Astrocyte (in vitro differentiated cells and primary cell): ENCODE measurements at regions not wholly inside any gene's neighbourhood (a gene's known extent, or its start where the extent isn't known, plus 50 kb on each side); places are given as distances from the start of the nearest gene placed in this dataset.

ENCODE experiments used
- CTCF ChIP-seq: IDR thresholded peaks from 2 replicates; pipeline ENCODE4 v1.5.1; 2011; ENCODE audit warnings: low read depth, mild to moderate bottlenecking, inconsistent platforms, low read length, moderate library complexity; ENCODE audit not compliant: insufficient read depth
- EZH2 ChIP-seq: IDR thresholded peaks from 2 replicates; pipeline ENCODE4 v1.6.1; 2012; ENCODE audit warnings: mild to moderate bottlenecking, low read length, inconsistent platforms; ENCODE audit not compliant: insufficient read depth

GRCh38 chr14:48325486-48325885, 650.1 kb upstream of the MDGA2 start:
- no peak for TF ChIP-seq CTCF
- TF ChIP-seq EZH2: no peak
